ENCODE measurements at regions not wholly inside any gene's neighbourhood (a gene's known extent, or its start where the extent isn't known, plus 50 kb on each side); places are given as distances from the start of the nearest gene placed in this dataset.

DNA sequence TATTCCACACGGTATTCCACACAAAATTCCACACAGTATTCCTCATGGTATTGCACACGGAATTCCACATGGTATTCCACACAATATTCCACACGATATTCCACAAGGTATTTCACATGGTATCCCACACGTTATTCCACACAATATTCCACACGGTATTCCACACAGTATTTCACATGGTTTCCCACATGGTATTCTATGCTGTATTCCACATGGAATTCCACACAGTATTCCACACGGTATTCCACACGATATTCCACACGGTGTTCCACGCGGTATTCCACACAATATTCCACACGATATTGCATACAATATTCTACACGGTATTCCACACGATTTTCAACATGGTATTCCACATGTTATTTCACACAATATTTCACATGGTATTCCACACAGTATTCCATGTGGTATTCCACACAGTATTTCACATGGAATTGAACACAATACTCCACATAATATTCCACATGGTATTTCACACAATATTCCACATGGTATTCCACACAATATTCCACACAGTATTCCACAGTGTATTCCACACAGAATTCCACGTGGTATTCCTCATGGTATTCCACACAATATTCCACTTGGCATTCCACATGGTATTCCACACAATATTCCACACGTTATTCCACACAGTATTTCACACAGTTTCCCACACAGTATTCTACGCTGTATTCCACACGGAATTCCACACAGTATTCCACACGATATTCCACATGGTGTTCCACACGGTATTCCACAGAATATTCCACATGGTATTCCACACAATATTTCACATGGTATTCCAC, 136.0 kb upstream of the CHST15 start:
- Histone ChIP-seq H3K27ac (ENCODE audit: low read depth, low read length) (no peak overlapping the region), H3K9me3 (ENCODE audit: control insufficient read depth, insufficient read depth, low read length) (peaks cover 35% of the 10 kb centered on the region), H3K27me3 (ENCODE audit: control insufficient read depth, insufficient read depth, low read length) (no peaks in the 10 kb centered on the region), H3K4me3 (ENCODE audit: low read depth, low read length) (no peak overlapping the region)
- POLR2A ChIA-PET, result no interaction called here
- no peak for TF ChIP-seq CTCF (IDR thresholded peaks at IDR 0.05; ENCODE audit: low read depth, low read length)
- CTCF ChIA-PET, result no interaction called here
- no peak for DNase-seq (ENCODE audit: low read depth, low spot score)

DNA sequence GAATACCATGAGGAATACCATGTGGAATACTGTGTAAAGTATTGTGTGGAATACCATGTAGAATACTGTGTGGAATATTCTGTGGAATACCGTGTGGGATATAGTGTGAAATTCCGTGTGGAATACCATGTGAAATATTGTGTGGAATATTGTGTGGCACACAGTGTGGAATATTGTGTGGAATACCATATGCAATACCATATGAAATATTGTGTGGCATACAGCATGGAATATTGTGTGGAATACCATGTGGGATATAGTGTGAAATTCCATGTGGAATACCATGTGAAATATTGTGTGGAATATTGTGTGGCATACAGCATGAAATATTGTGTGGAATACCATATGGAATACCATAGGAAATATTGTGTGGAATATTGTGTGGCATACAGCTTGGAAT, 135.1 kb upstream of the CHST15 start:
- Histone ChIP-seq H3K27ac (ENCODE audit: low read depth, low read length) (no peak overlapping the region), H3K9me3 (ENCODE audit: control insufficient read depth, insufficient read depth, low read length) (peaks cover 32% of the 10 kb centered on the region), H3K4me3 (ENCODE audit: low read depth, low read length) (no peak overlapping the region), H3K27me3 (ENCODE audit: control insufficient read depth, insufficient read depth, low read length) (no peaks in the 10 kb centered on the region)
- no peak for DNase-seq (ENCODE audit: low read depth, low spot score)
- ChIA-PET POLR2A (no interaction called here), CTCF (no interaction called here)
- TF ChIP-seq CTCF (IDR thresholded peaks at IDR 0.05; ENCODE audit: low read depth, low read length), result no peak

GRCh38 chr10:124227988-124228387, 134.6 kb upstream of the CHST15 start:
- no peak overlapping the region for H3K27ac ChIP-seq (ENCODE audit: low read depth, low read length)
- H3K27me3 ChIP-seq (ENCODE audit: control insufficient read depth, insufficient read depth, low read length), result no peaks in the 10 kb centered on the region
- DNase-seq (ENCODE audit: low read depth, low spot score), result no peak
- ChIA-PET POLR2A (no interaction called here), CTCF (no interaction called here)
- H3K4me3 ChIP-seq (ENCODE audit: low read depth, low read length), result no peak overlapping the region
- no peak for TF ChIP-seq CTCF (IDR thresholded peaks at IDR 0.05; ENCODE audit: low read depth, low read length)
- H3K9me3 ChIP-seq (ENCODE audit: control insufficient read depth, insufficient read depth, low read length), result peaks cover 28% of the 10 kb centered on the region

DNA sequence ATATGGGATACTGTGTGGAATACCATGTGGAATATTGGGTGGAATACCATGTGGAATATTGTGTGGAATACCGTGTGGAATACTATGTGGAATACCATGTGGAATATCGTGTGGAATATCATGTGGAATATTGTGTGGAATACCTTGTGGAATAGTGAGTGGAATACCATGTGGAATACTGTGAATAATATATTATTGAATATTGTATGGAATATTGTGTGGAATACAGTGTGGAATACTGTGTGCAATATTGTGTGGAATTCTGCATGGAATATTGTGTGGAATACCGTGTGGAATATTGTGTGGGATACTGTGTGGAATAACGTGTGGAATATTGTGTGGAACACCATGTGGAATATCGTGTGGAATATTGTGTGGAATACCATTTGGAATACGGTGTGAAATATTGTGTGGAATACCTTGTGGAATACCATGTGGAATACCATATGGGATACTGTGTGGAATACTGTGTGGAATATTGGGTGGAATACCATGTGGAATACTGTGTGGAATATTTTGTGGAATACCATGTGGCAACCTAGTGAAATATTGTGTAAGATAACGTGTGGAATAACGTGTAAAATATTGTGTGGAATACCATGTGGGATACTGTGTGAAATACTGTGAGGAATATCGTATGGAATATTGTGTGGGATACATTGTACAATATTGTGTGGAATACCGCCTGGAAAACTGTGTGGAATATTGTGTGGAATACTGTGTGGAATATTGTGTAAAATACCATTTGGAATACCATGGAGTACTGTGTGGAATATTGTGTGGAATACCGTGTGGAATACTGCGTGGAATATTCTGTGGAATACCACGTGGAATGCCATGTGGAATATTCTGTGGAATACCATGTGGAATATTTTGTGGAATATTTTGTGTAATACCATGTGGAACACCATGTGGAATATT, 133.9 kb upstream of the CHST15 start:
- Histone ChIP-seq H3K4me3 (ENCODE audit: low read depth, low read length) (no peak overlapping the region), H3K27ac (ENCODE audit: low read depth, low read length) (no peak overlapping the region), H3K9me3 (ENCODE audit: control insufficient read depth, insufficient read depth, low read length) (peaks cover 34% of the 10 kb centered on the region), H3K27me3 (ENCODE audit: control insufficient read depth, insufficient read depth, low read length) (no peaks in the 10 kb centered on the region)
- DNase-seq (ENCODE audit: low read depth, low spot score), result no peak
- ChIA-PET POLR2A (no interaction called here), CTCF (no interaction called here)
- no peak for TF ChIP-seq CTCF (IDR thresholded peaks at IDR 0.05; ENCODE audit: low read depth, low read length)
